ENCODE measurements at regions not wholly inside any gene's neighbourhood (a gene's known extent, or its start where the extent isn't known, plus 50 kb on each side); places are given as distances from the start of the nearest gene placed in this dataset.

GRCh38 chr2:128958241-128958640 is 639.6 kb upstream of the HS6ST1 start:
- DNase-seq: no peak

GRCh38 chr2:128967646-128968045 is 649.0 kb upstream of the HS6ST1 start:
- DNase-seq: no peak

- DNase-seq: no peak
These were observed 650.7 kb upstream of the HS6ST1 start for GRCh38 chr2:128969374-128969773.

GRCh38 chr2:128970332-128971116 is 651.9 kb upstream of the HS6ST1 start:
- DNase-seq: no peak

GRCh38 chr2:128973566-128973965 is 654.9 kb upstream of the HS6ST1 start:
- DNase-seq: no peak

GRCh38 chr2:128978212-128978611 is 659.5 kb upstream of the HS6ST1 start:
- DNase-seq: no peak

DNA sequence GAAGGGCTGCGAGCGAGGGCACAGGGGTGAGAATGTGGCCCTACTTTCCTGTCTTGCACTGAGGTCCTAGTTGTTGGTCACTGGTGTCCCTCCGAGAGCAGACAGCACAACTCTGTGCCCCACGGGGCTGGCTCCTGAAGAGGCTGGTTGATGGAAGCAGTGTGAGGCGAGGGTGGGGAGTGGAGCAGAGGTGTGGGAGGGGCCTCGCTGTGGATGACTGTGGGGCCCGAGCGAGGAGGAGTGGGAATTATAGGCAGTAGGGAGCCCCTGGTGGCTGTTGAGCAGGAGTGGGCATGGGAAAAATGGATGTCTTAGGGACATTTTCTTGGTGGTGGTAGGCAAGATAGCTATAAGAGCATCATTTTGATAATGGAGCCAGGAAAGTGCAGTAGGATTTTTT is 660.5 kb upstream of the HS6ST1 start:
- DNase-seq: no peak

- DNase-seq: no peak
These were observed 661.8 kb upstream of the HS6ST1 start for GRCh38 chr2:128980475-128980874.

DNA sequence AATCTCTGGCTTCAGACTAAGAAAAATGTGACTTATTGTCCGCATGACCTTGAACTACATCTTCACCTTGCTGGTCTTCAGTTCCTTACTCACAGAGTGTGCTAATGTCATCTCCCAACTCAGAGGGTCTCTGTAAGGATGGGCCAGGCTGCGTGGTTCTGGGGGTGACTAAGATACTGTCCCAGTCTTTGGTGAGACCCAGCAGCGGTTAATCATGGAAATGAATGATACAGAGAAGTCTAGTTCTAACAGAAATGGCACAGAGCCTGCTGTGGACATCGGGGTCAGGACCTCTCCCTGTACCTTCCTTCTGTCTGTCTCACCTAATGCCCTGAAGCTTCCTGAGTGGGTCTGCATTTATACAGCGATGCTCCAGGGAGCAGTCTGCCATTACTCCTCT is 662.7 kb upstream of the HS6ST1 start:
- DNase-seq: no peak

- DNase-seq: no peak
These were observed 663.3 kb upstream of the HS6ST1 start for GRCh38 chr2:128982001-128982400.

DNA sequence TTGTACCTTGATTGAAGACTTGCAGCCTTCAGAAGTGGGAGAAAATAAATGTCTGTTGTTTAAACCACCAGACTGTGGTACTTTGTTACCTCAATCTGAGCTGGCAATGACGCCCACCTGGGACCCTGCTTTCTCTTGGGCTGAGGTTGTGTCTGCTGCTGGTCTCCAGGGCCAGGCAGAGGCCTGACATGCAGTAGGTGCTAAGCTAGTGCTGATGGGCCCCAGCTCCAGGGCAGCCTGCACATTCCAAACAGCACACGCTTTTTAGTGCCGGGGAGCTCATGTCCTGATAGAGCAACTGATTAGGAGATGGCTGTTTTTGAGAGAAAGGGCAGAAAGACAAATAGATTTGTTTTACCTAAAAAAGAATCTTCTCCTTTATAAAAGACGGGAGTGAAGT is 664.0 kb upstream of the HS6ST1 start:
- no peak for DNase-seq

DNA sequence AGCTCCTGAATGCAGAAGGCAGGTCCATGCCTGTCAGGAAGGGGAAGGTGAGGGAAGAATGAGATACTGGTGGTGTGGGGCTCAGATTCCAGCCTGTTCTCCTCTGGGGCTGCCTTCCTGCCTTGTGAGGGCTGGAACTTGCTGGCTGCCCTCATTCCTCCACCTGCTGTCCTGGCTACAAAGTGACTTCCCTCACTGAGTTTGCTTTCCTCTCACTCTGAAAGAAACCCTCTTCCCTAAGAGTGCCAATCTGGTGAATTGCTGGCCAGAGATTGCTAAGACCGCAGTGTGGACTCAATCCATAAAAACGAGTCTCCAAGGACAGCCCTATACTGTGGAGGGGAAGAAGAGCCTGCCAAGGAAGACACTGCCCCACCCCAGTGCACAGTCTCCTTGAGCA is 664.4 kb upstream of the HS6ST1 start:
- no peak for DNase-seq

DNA sequence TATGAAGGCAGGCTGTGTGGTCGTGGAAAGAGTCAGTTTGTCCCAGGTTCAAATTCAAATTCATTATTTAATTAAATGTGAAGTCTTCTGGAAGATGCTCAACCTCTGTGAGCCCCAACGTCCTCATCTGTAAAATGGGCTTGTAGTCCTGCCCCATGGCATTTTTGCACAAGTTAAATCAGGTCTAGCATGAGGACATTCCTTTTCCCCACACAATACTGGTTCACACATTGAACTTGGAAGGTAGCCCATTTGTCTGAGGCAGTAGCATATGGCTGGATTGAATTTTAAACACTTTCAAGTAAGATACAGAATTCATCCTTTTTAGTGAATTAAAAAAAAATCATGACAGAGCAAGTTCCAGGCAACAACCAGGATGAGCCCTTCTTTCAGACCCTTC is 665.4 kb upstream of the HS6ST1 start:
- DNase-seq: no peak

- DNase-seq: no peak
These were observed 666.2 kb upstream of the HS6ST1 start for GRCh38 chr2:128984855-128985254.

- peak; percentile 27 for DNase-seq
These were observed 667.5 kb upstream of the HS6ST1 start for GRCh38 chr2:128986026-128986715.

DNA sequence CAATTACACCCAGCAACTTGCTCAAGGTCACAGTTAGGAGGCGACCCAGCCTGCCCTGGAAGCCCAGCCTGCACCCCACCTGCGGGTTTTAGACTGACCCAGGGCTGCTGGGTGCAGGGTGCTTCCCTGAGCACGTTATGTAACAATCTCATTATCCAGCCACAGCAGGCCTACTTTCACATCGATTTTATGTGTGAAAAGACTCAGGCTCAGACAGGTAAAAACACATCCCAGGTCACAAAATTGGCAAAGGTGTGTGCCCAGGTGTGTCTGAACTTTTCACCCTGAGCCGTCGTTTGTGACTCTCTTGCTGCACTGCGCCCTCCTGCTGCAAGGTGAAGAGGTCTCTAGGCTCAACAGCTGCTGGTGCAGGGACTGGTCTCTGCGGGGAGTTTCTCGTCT is 668.2 kb upstream of the HS6ST1 start:
- DNase-seq: peak; percentile 65

- DNase-seq: no peak
These were observed 669.7 kb upstream of the HS6ST1 start for GRCh38 chr2:128988326-128988725.

DNA sequence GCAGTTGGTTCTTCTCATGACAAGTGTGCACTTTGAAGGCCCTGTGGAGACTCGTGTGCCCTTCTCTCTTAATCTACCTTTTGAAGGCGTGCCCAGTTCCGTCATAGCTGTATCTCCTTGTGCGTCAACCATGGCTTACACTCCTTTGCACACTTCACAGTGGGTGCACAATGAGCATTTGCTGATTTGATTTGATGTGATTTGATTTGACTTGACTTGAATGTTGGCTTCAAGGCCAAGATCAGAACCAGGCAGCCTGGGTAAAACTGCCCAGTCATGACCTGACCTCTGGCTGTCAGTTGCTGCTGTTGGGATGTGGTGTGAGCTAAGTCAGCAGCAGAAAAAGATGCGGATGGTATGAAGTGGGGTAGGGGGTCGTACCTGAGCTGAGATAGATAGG is 670.3 kb upstream of the HS6ST1 start:
- DNase-seq: no peak

DNA sequence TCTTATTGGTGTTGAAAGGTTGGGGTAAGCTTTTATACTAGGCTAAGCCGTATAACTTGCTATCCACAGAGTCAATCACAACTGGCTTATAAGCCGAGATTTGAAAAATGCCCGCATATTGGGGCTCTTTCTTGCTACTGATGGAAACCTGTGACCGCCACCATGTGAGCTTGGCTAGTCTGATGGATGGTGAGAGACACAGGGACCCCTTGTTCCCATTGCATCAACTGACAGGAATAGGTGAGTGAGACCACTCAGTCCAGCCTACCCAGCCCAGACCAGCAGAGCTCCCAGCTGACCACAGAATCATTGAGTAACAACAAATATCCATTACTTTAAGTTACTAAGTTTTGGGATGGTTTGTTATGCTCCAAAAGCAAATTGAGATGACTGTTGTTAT is 676.4 kb upstream of the HS6ST1 start:
- DNase-seq: no peak

DNA sequence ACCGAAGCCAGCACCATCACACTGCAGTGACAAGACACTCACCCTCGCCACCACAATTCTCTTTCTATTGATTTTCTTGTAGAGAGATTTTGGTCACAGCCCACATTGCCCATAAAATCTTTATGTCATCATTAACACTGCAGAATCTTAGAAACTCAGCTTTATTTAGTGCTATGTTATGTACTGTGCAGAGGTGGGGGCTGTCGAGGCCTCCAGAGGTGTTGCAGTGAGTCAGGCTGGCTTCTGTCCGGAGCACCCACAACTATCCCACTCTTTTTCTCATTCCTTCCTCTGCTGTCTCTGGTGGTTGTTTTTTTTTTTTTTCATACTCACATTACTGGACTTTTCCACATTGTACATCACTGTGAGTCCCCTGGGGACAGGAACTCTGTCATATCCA is 677.4 kb upstream of the HS6ST1 start:
- no peak for DNase-seq

GRCh38 chr2:128997166-128997866 is 678.6 kb upstream of the HS6ST1 start:
- DNase-seq: no peak

GRCh38 chr2:129001926-129002325 is 683.3 kb upstream of the HS6ST1 start:
- DNase-seq: no peak

GRCh38 chr2:129002751-129003150 is 684.1 kb upstream of the HS6ST1 start:
- no peak for DNase-seq

DNA sequence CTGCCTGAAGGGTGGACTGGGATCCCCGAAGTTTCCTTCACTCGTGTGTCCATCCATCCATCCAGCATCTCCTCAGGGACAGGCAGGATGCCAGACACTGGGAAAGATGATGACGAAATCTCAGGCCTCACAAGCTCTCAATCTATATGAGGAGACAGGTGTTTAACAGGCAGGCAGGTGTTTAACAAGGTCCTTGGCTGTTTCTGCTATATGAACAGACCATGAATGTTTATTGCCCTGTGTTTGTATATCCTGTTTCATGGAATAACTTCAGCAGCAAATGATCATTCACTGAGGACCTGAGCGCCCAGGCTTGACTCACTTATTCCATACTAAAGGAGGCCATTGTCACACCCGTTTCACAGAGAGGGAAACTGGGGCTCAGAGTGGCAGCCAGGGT is 685.8 kb upstream of the HS6ST1 start:
- DNase-seq: peak; percentile 98

Measured in NCI-H510A treated with DMSO at 0.1 percent for 48 hours (cell line).